SK-N-SH (cell line): ENCODE measurements at regions not wholly inside any gene's neighbourhood (a gene's known extent, or its start where the extent isn't known, plus 50 kb on each side); places are given as distances from the start of the nearest gene placed in this dataset.

Experiments
- CTCF ChIA-PET: fragments of 300-600, 350-600 bp; formaldehyde crosslinking; extraction: SDS; loops from one replicate; lab custom pipeline; 2021; lab: Yijun Ruan, JAX
- POLR2A ChIA-PET: fragments of 350-600 bp; sonication (Branson Sonifier 250); formaldehyde crosslinking; extraction: SDS; loops from one replicate; lab custom pipeline; 2020; ENCODE audit warnings: antibody characterized with exemption, inconsistent platforms; lab: Yijun Ruan, JAX
- DNase-seq: peaks from one replicate; pipeline ENCODE4 v3.0.0; 2012
- H2AFZ ChIP-seq: fragments of 200-600 bp; sonication (generic); 2 replicates; pipeline ENCODE4 v1.8.1; 2016; ENCODE audit warnings: antibody characterized with exemption, mild to moderate bottlenecking, low read depth
- H3F3A ChIP-seq: fragments of 200-600 bp; sonication (generic); replicated peaks from 2 replicates; pipeline ENCODE3; 2016; ENCODE audit warnings: antibody characterized with exemption, mild to moderate bottlenecking; ENCODE audit not compliant: insufficient read depth
- H3K27ac ChIP-seq, 2 experiments: fragments of 200-500 bp in 1 of 2; fragments of 200-600 bp in 1 of 2; sonication (Bioruptor generic) in 1 of 2; sonication (generic), shearing (Covaris generic) in 1 of 2; 2 replicates each; pipeline versions ENCODE4 v1.5.1 to v1.6.1; 2014 to 2016; ENCODE audit warnings: low read depth in 2 of 2, inconsistent platforms in 1 of 2, low read length in 1 of 2, mild to moderate bottlenecking in 1 of 2, mixed read lengths in 1 of 2
- H3K27me3 ChIP-seq: fragments of 200-600 bp; sonication (generic), shearing (Covaris generic); 2 replicates; pipeline ENCODE4 v1.6.1; 2016; ENCODE audit warnings: mixed run types; ENCODE audit not compliant: insufficient read depth
- H3K36me3 ChIP-seq, 2 experiments: fragments of 200-500 bp in 1 of 2; fragments of 200-600 bp in 1 of 2; sonication (Bioruptor generic) in 1 of 2; sonication (generic) in 1 of 2; replicated peaks in 1 of 2; 2 replicates each; pipeline versions ENCODE3 to v1.5.1; 2014 to 2016; ENCODE audit warnings: low read length in 1 of 2, mild to moderate bottlenecking in 1 of 2; ENCODE audit not compliant: insufficient read depth in 2 of 2, control insufficient read depth in 1 of 2
- H3K4me1 ChIP-seq, 2 experiments: fragments of 200-500 bp in 1 of 2; fragments of 200-600 bp in 1 of 2; sonication (Bioruptor generic) in 1 of 2; sonication (generic), shearing (Covaris generic) in 1 of 2; 2 replicates each; pipeline versions ENCODE4 v1.5.1 to v1.6.1; 2014 to 2016; ENCODE audit warnings: low read depth in 1 of 2, low read length in 1 of 2, mixed run types in 1 of 2; ENCODE audit not compliant: insufficient read depth in 2 of 2, control insufficient read depth in 1 of 2
- H3K4me2 ChIP-seq: fragments of 200-600 bp; sonication (generic), shearing (Covaris generic); 2 replicates; pipeline ENCODE4 v1.6.1; 2017; ENCODE audit warnings: mixed run types
- H3K4me3 ChIP-seq, 2 experiments: fragments of 200-500 bp in 1 of 2; fragments of 200-600 bp in 1 of 2; sonication (Bioruptor generic) in 1 of 2; sonication (generic), shearing (Covaris generic) in 1 of 2; 2 replicates each; pipeline versions ENCODE4 v1.5.1 to v1.8.1; 2014 to 2016; ENCODE audit warnings: low read depth in 2 of 2, inconsistent platforms in 1 of 2, low read length in 1 of 2, mild to moderate bottlenecking in 1 of 2, mixed read lengths in 1 of 2, moderate library complexity in 1 of 2
- H3K79me2 ChIP-seq: fragments of 200-600 bp; sonication (generic); 2 replicates; pipeline ENCODE4 v1.8.1; 2017; ENCODE audit warnings: mild to moderate bottlenecking; ENCODE audit not compliant: insufficient read depth
- H3K9ac ChIP-seq: fragments of 200-600 bp; sonication (generic); 2 replicates; pipeline ENCODE4 v1.6.1; 2017; ENCODE audit warnings: mixed run types
- H3K9me2 ChIP-seq: fragments of 200-600 bp; sonication (generic); 2 replicates; pipeline ENCODE4 v1.6.1; 2017; ENCODE audit warnings: mixed run types
- H3K9me3 ChIP-seq: fragments of 200-600 bp; sonication (generic); 2 replicates; pipeline ENCODE4 v1.6.1; 2017; ENCODE audit warnings: mixed run types, mild to moderate bottlenecking, moderate library complexity
- H4K20me1 ChIP-seq: fragments of 200-600 bp; sonication (generic); 2 replicates; pipeline ENCODE4 v1.6.1; 2017; ENCODE audit warnings: mild to moderate bottlenecking, mixed run types; ENCODE audit not compliant: insufficient read depth
- CHD2 ChIP-seq: fragments of 150-350 bp; IDR thresholded peaks from 2 replicates; pipeline ENCODE4 v1.6.1; 2018; ENCODE audit warnings: low read length; ENCODE audit not compliant: partially characterized antibody
- CTCF ChIP-seq: fragments of 200-600 bp; sonication (generic); IDR thresholded peaks from 2 replicates; pipeline ENCODE4 v1.6.1; 2017; ENCODE audit warnings: antibody characterized with exemption, mild to moderate bottlenecking, moderate library complexity
- ELF1 ChIP-seq: IDR thresholded peaks from 2 replicates; pipeline ENCODE4 v1.4.0; 2012
- EP300 ChIP-seq, 2 experiments: IDR thresholded peaks; 2 replicates each; pipeline versions ENCODE4 v1.4.0 to v1.6.1; 2012; ENCODE audit warnings: borderline replicate concordance in 1 of 2, low read depth in 1 of 2, low read length in 1 of 2
- FOXJ3 ChIP-seq: sonication (generic); formaldehyde crosslinking; IDR thresholded peaks from 2 replicates; pipeline ENCODE4 v1.5.1; 2020; ENCODE audit warnings: mild to moderate bottlenecking, missing genetic modification reagents
- FOXM1 ChIP-seq: IDR thresholded peaks from 2 replicates; pipeline ENCODE4 v1.4.0; 2012; ENCODE audit warnings: low read depth, mild to moderate bottlenecking
- GABPA ChIP-seq: IDR thresholded peaks from 2 replicates; pipeline ENCODE4 v1.4.0; 2012; ENCODE audit warnings: low read depth, mild to moderate bottlenecking
- MEF2A ChIP-seq: IDR thresholded peaks from 2 replicates; pipeline ENCODE4 v1.4.0; 2012; ENCODE audit warnings: low read depth, borderline replicate concordance
- MXI1 ChIP-seq: IDR thresholded peaks from 2 replicates; pipeline ENCODE4 v1.6.1; 2012; ENCODE audit warnings: mild to moderate bottlenecking, low read depth, low read length, improper control_type of control experiment
- NFIC ChIP-seq: IDR thresholded peaks from 2 replicates; pipeline ENCODE4 v1.4.0; 2012; ENCODE audit warnings: borderline replicate concordance
- PBX3 ChIP-seq: IDR thresholded peaks from 2 replicates; pipeline ENCODE4; 2012
- REST ChIP-seq: IDR thresholded peaks from 2 replicates; pipeline ENCODE4 v1.6.1; 2012; ENCODE audit warnings: mild to moderate bottlenecking, low read depth, low read length, moderate library complexity
- RXRA ChIP-seq: IDR thresholded peaks from 2 replicates; pipeline ENCODE4 v1.4.0; 2012; ENCODE audit warnings: low read depth, mild to moderate bottlenecking, borderline replicate concordance
- SMC3 ChIP-seq: IDR thresholded peaks from 2 replicates; pipeline ENCODE4 v1.6.1; 2012; ENCODE audit warnings: low read depth, low read length, improper control_type of control experiment
- TAF1 ChIP-seq: IDR thresholded peaks from 2 replicates; pipeline ENCODE4 v1.6.1; 2012; ENCODE audit warnings: low read depth, mild to moderate bottlenecking, low read length, moderate library complexity, borderline replicate concordance
- TEAD4 ChIP-seq: IDR thresholded peaks from 2 replicates; pipeline ENCODE4 v1.4.0; 2012; ENCODE audit warnings: mild to moderate bottlenecking, borderline replicate concordance; ENCODE audit not compliant: insufficient read depth
- YY1 ChIP-seq: IDR thresholded peaks from 2 replicates; pipeline ENCODE4 v1.4.0; 2012; ENCODE audit warnings: low read depth, mild to moderate bottlenecking
- WGBS: methylation state at CpG from one replicate; pipeline ENCODE4 v1.1.6; 2017; ENCODE audit warnings: low lambda C conversion rate; 5-methylcytosine and 5-hydroxymethylcytosine counted together
- TF ChIP-seq, protein P1 (sequence below): fragments of 150-350 bp; IDR thresholded peaks from 2 replicates; pipeline ENCODE4 v1.6.1; 2016; ENCODE audit warnings: mild to moderate bottlenecking, low read depth, low read length
- TF ChIP-seq, protein P2 (sequence below): IDR thresholded peaks from 2 replicates; pipeline ENCODE4 v1.4.0; 2012; ENCODE audit warnings: low read depth
- TF ChIP-seq, protein P3 (sequence below): IDR thresholded peaks from 2 replicates; pipeline ENCODE4 v1.4.0; 2012; ENCODE audit warnings: low read depth, borderline replicate concordance

DNA sequence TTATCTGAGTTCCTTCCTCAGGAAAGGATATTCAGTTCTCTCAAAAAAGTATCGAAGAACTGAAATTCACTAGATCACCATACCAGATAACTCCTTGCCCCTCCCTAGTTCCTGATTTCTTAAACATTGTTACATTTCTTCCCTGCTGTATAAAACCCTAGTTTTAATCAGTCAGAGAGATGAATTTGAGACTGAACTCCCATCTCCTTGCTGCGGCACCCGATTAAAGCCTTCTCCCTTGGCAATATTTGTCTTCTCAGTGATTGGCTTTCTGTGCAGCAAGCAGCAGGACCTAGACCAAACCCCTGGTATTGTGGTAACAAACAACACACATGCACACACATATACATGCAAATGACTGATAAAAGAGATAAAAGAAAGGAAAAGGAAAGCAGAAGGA lies 1364.6 kb upstream of the GJE1 start:
- 26% methylated on average over 3 of the region's 3 CpGs for WGBS
- no peak for TF ChIP-seq FOXM1
- TF ChIP-seq PBX3: no peak
- TF ChIP-seq SMC3: no peak
- TF ChIP-seq YY1: no peak
- TF ChIP-seq GABPA: no peak
- TF ChIP-seq, protein P1, sequence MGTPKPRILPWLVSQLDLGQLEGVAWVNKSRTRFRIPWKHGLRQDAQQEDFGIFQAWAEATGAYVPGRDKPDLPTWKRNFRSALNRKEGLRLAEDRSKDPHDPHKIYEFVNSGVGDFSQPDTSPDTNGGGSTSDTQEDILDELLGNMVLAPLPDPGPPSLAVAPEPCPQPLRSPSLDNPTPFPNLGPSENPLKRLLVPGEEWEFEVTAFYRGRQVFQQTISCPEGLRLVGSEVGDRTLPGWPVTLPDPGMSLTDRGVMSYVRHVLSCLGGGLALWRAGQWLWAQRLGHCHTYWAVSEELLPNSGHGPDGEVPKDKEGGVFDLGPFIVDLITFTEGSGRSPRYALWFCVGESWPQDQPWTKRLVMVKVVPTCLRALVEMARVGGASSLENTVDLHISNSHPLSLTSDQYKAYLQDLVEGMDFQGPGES: no peak
- no peak for TF ChIP-seq MXI1
- TF ChIP-seq CTCF: no peak
- no peak for TF ChIP-seq MEF2A
- TF ChIP-seq REST: no peak
- TF ChIP-seq, protein P2, sequence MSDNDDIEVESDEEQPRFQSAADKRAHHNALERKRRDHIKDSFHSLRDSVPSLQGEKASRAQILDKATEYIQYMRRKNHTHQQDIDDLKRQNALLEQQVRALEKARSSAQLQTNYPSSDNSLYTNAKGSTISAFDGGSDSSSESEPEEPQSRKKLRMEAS: no peak
- no peak for TF ChIP-seq FOXJ3 (CRISPR knock-in tag)
- no peak for TF ChIP-seq TEAD4
- TF ChIP-seq CHD2: no peak
- TF ChIP-seq EP300 (IDR thresholded peaks at IDR 0.05; ENCODE audit: borderline replicate concordance in 1 of 2, low read depth in 1 of 2, low read length in 1 of 2): no peak
- TF ChIP-seq, protein P3, sequence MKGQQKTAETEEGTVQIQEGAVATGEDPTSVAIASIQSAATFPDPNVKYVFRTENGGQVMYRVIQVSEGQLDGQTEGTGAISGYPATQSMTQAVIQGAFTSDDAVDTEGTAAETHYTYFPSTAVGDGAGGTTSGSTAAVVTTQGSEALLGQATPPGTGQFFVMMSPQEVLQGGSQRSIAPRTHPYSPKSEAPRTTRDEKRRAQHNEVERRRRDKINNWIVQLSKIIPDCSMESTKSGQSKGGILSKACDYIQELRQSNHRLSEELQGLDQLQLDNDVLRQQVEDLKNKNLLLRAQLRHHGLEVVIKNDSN: no peak
- no peak for TF ChIP-seq TAF1
- TF ChIP-seq RXRA: no peak
- TF ChIP-seq NFIC: no peak
- TF ChIP-seq ELF1: no peak
- Histone ChIP-seq H3K9me2 (0 out of 2 replicates have a peak, but pooled peaks cover 4% of the 10 kb centered on the region), H3K27ac (no peak overlapping the region), H3K4me2 (no peak overlapping the region), H3K27me3 (no peaks in the 10 kb centered on the region), H3K9ac (no peak overlapping the region), H3K79me2 (no peaks in the 10 kb centered on the region), H3F3A (peaks cover 9% of the 10 kb centered on the region), H3K9me3 (peaks cover 32% of the 10 kb centered on the region), H3K36me3 (peaks cover 0 to 17% of the 10 kb centered on the region in 2 experiments), H3K4me1 (no peaks in the 10 kb centered on the region), H2AFZ (no peak overlapping the region), H4K20me1 (no peaks in the 10 kb centered on the region), H3K4me3 (no peak overlapping the region)
- no peak for DNase-seq
- ChIA-PET POLR2A (no interaction called here), CTCF (no interaction called here)
